ENCODE measurements at regions not wholly inside any gene's neighbourhood (a gene's known extent, or its start where the extent isn't known, plus 50 kb on each side); places are given as distances from the start of the nearest gene placed in this dataset.

DNA sequence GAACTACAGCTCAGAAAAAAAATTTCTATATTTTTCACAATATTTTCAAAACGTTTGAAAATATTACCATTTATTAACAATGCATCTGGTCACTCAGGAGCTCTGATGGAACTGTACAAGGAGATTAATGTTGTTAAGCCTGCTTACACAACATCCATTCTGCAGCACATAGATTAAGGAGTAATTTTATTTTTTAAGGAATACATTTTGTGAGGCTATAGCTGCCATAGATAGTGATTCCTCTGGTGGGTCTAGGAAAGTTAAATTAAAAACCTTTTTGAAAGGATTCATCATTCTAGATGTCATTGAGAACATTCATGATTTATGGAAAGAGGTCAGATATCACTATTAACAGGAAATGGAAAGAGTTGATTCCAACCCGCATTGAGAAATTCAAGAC lies 196.9 kb downstream of the C3orf38 start:
- Histone ChIP-seq H2AK5ac (ENCODE audit: low read length) (no peak overlapping the region), H4K12ac (ENCODE audit: low read depth, low read length) (no peak overlapping the region), H3K4ac (ENCODE audit: low read depth, low read length) (no peak overlapping the region), H4K91ac (ENCODE audit: low read depth, low read length) (no peak overlapping the region), H2BK120ac (ENCODE audit: insufficient read depth, low read length, poor library complexity) (no peak overlapping the region), H3K18ac (ENCODE audit: low read length) (no peak overlapping the region), H3K79me1 (ENCODE audit: low read length) (no peaks in the 10 kb centered on the region), H2BK5ac (ENCODE audit: low read depth, low read length, poor library complexity) (no peak overlapping the region), H3K36me3 (ENCODE audit: control insufficient read depth in 1 of 2, insufficient read depth in 2 of 2, low read length in 2 of 2) (no peaks in the 10 kb centered on the region), H3K23ac (ENCODE audit: low read length) (no peak overlapping the region), H3K9ac (ENCODE audit: low read length) (no peak overlapping the region), H3K27me3 (ENCODE audit: insufficient read depth, low read length) (no peaks in the 10 kb centered on the region), H3K4me1 (ENCODE audit: control insufficient read depth in 1 of 2, insufficient read depth in 2 of 2, low read length in 2 of 2) (no peaks in the 10 kb centered on the region), H3K79me2 (ENCODE audit: control insufficient read depth, insufficient read depth, low read length, poor library complexity) (no peaks in the 10 kb centered on the region), H3K27ac (ENCODE audit: low read depth, low read length) (no peak overlapping the region), H2BK12ac (ENCODE audit: low read length) (no peak overlapping the region), H3K9me3 (ENCODE audit: insufficient read depth, low read depth, low read length) (no peaks in the 10 kb centered on the region), H2AFZ (ENCODE audit: insufficient read depth, low read length, poor library complexity) (no peak overlapping the region), H4K8ac (ENCODE audit: low read depth, low read length) (no peak overlapping the region), H3K14ac (ENCODE audit: low read length) (no peak overlapping the region), H3K4me3 (ENCODE audit: low read depth, low read length) (no peak overlapping the region), H3K4me2 (ENCODE audit: low read length) (no peak overlapping the region)
- no CpG with 5 or more reads among the region's 2 CpGs for WGBS (ENCODE audit: extremely low coverage, insufficient coverage, insufficient read length)
- no peak for DNase-seq

DNA sequence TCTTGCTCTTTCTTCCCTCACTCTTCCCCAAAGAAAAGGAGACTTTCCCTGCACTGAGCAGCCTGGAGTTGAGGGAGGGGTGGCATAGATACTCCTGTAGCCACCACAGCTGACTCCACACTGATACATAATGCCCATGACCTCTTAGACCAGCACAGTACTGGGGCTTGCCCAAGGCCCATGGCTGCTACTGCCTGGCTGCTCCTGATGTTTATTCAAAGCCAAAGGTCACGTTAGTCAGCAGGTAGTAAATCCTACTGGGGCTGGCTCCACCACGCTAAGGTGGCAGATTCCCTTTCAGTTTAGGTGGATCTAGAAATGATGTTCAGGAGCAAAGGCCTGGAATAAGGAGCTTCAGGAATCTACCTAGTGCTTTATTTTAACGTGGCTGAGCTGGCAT lies 212.7 kb downstream of the C3orf38 start:
- WGBS (ENCODE audit: extremely low coverage, insufficient coverage, insufficient read length): no CpG with 5 or more reads among the region's 3 CpGs
- Histone ChIP-seq H3K18ac (ENCODE audit: low read length) (no peak overlapping the region), H4K12ac (ENCODE audit: low read depth, low read length) (no peak overlapping the region), H2AK5ac (ENCODE audit: low read length) (no peak overlapping the region), H3K4ac (ENCODE audit: low read depth, low read length) (no peak overlapping the region), H3K79me1 (ENCODE audit: low read length) (no peaks in the 10 kb centered on the region), H3K27ac (ENCODE audit: low read depth, low read length) (no peak overlapping the region), H3K4me3 (ENCODE audit: low read depth, low read length) (no peak overlapping the region), H2AFZ (ENCODE audit: insufficient read depth, low read length, poor library complexity) (no peak overlapping the region), H3K9ac (ENCODE audit: low read length) (no peak overlapping the region), H3K4me2 (ENCODE audit: low read length) (no peak overlapping the region), H2BK5ac (ENCODE audit: low read depth, low read length, poor library complexity) (no peak overlapping the region), H3K14ac (ENCODE audit: low read length) (no peak overlapping the region), H3K79me2 (ENCODE audit: control insufficient read depth, insufficient read depth, low read length, poor library complexity) (no peaks in the 10 kb centered on the region), H2BK12ac (ENCODE audit: low read length) (no peak overlapping the region), H4K8ac (ENCODE audit: low read depth, low read length) (no peak overlapping the region), H2BK120ac (ENCODE audit: insufficient read depth, low read length, poor library complexity) (no peak overlapping the region), H3K36me3 (ENCODE audit: control insufficient read depth in 1 of 2, insufficient read depth in 2 of 2, low read length in 2 of 2) (no peaks in the 10 kb centered on the region), H3K27me3 (ENCODE audit: insufficient read depth, low read length) (no peaks in the 10 kb centered on the region), H3K4me1 (ENCODE audit: control insufficient read depth in 1 of 2, insufficient read depth in 2 of 2, low read length in 2 of 2) (no peaks in the 10 kb centered on the region), H4K91ac (ENCODE audit: low read depth, low read length) (no peak overlapping the region), H3K23ac (ENCODE audit: low read length) (no peak overlapping the region), H3K9me3 (ENCODE audit: insufficient read depth, low read depth, low read length) (no peaks in the 10 kb centered on the region)
- no peak for DNase-seq

DNA sequence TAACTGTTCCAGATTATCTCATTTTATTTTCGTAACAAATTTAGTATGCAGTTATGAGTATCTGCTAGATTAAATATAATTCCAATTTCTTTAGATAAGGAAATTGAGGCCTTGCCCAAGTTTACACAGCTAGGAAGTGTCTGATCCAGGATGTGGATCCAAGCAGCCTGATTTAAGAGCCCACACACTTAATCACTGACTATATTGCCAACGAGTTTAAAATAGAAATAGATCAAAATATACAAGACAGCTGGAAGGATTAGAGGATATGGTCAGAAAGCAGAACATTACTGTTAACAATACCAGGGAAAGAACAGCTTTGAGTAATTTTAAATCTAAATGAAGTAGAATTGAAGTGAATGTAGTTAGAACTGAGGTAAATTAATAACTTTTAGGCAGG lies 215.2 kb downstream of the C3orf38 start:
- WGBS (ENCODE audit: extremely low coverage, insufficient coverage, insufficient read length): no CpG with 5 or more reads among the region's 2 CpGs
- no peak overlapping the region for H3K4ac ChIP-seq (ENCODE audit: low read depth, low read length)

DNA sequence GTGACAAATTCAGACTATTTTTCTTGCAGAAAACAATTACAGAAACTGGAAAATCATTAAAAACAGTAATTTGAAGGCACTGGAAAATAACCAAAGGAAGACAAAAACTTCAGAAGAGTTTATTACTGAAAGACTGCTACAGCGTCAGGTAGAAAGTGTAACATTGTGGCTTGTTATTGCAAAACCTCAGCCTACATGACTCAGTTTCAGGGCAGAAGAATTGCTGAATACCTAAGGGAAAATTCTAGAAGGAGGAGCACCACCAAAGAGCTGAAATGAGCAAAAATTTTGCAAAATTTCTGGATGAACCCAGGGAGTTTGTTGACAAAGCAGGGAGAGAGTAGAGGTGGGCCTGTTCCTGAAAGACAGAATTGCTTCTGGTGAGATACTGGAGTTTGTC lies 219.6 kb downstream of the C3orf38 start:
- no peak overlapping the region for H2BK5ac ChIP-seq (ENCODE audit: low read depth, low read length, poor library complexity)
- H3K79me1 ChIP-seq (ENCODE audit: low read length): no peaks in the 10 kb centered on the region
- no peak for DNase-seq
- H2AFZ ChIP-seq (ENCODE audit: insufficient read depth, low read length, poor library complexity): no peak overlapping the region
- no peak overlapping the region for H2BK120ac ChIP-seq (ENCODE audit: insufficient read depth, low read length, poor library complexity)
- WGBS (ENCODE audit: extremely low coverage, insufficient coverage, insufficient read length): no CpG with 5 or more reads among the region's 1 CpG
- H4K12ac ChIP-seq (ENCODE audit: low read depth, low read length): no peak overlapping the region
- H3K79me2 ChIP-seq (ENCODE audit: control insufficient read depth, insufficient read depth, low read length, poor library complexity): no peaks in the 10 kb centered on the region
- no peak overlapping the region for H3K4me3 ChIP-seq (ENCODE audit: low read depth, low read length)
- H2AK5ac ChIP-seq (ENCODE audit: low read length): no peak overlapping the region
- H3K27ac ChIP-seq (ENCODE audit: low read depth, low read length): no peak overlapping the region
- H3K14ac ChIP-seq (ENCODE audit: low read length): no peak overlapping the region
- no peaks in the 10 kb centered on the region for H3K36me3 ChIP-seq (ENCODE audit: control insufficient read depth in 1 of 2, insufficient read depth in 2 of 2, low read length in 2 of 2)
- H3K18ac ChIP-seq (ENCODE audit: low read length): no peak overlapping the region
- H3K9ac ChIP-seq (ENCODE audit: low read length): no peak overlapping the region
- no peaks in the 10 kb centered on the region for H3K4me1 ChIP-seq (ENCODE audit: control insufficient read depth in 1 of 2, insufficient read depth in 2 of 2, low read length in 2 of 2)
- no peak overlapping the region for H4K91ac ChIP-seq (ENCODE audit: low read depth, low read length)
- no peak overlapping the region for H3K4ac ChIP-seq (ENCODE audit: low read depth, low read length)
- no peaks in the 10 kb centered on the region for H3K9me3 ChIP-seq (ENCODE audit: insufficient read depth, low read depth, low read length)
- no peak overlapping the region for H3K4me2 ChIP-seq (ENCODE audit: low read length)
- H2BK12ac ChIP-seq (ENCODE audit: low read length): no peak overlapping the region
- no peaks in the 10 kb centered on the region for H3K27me3 ChIP-seq (ENCODE audit: insufficient read depth, low read length)
- H4K8ac ChIP-seq (ENCODE audit: low read depth, low read length): no peak overlapping the region
- H3K23ac ChIP-seq (ENCODE audit: low read length): no peak overlapping the region

More for the DNA sequence above, 215.2 kb downstream of the C3orf38 start:
- no peak overlapping the region for H3K27ac ChIP-seq (ENCODE audit: low read depth, low read length)
- no peak overlapping the region for H2BK5ac ChIP-seq (ENCODE audit: low read depth, low read length, poor library complexity)
- no peaks in the 10 kb centered on the region for H3K9me3 ChIP-seq (ENCODE audit: insufficient read depth, low read depth, low read length)
- H3K36me3 ChIP-seq (ENCODE audit: control insufficient read depth in 1 of 2, insufficient read depth in 2 of 2, low read length in 2 of 2): no peaks in the 10 kb centered on the region
- no peak overlapping the region for H3K23ac ChIP-seq (ENCODE audit: low read length)
- H3K4me1 ChIP-seq (ENCODE audit: control insufficient read depth in 1 of 2, insufficient read depth in 2 of 2, low read length in 2 of 2): no peaks in the 10 kb centered on the region
- no peak for DNase-seq
- no peak overlapping the region for H4K8ac ChIP-seq (ENCODE audit: low read depth, low read length)
- no peaks in the 10 kb centered on the region for H3K79me2 ChIP-seq (ENCODE audit: control insufficient read depth, insufficient read depth, low read length, poor library complexity)
- no peak overlapping the region for H2AFZ ChIP-seq (ENCODE audit: insufficient read depth, low read length, poor library complexity)
- no peak overlapping the region for H2BK120ac ChIP-seq (ENCODE audit: insufficient read depth, low read length, poor library complexity)
- H3K18ac ChIP-seq (ENCODE audit: low read length): no peak overlapping the region
- H3K9ac ChIP-seq (ENCODE audit: low read length): no peak overlapping the region
- H3K79me1 ChIP-seq (ENCODE audit: low read length): no peaks in the 10 kb centered on the region
- H3K4me3 ChIP-seq (ENCODE audit: low read depth, low read length): no peak overlapping the region
- H2AK5ac ChIP-seq (ENCODE audit: low read length): no peak overlapping the region
- no peak overlapping the region for H4K12ac ChIP-seq (ENCODE audit: low read depth, low read length)
- no peaks in the 10 kb centered on the region for H3K27me3 ChIP-seq (ENCODE audit: insufficient read depth, low read length)
- H4K91ac ChIP-seq (ENCODE audit: low read depth, low read length): no peak overlapping the region
- H2BK12ac ChIP-seq (ENCODE audit: low read length): no peak overlapping the region
- no peak overlapping the region for H3K14ac ChIP-seq (ENCODE audit: low read length)
- no peak overlapping the region for H3K4me2 ChIP-seq (ENCODE audit: low read length)

Data from trophoblast cell (in vitro differentiated cells and primary cell).